SIG-M5 treated with dmso at 0.1 percent for 504 hours (cell line): ENCODE measurements at regions not wholly inside any gene's neighbourhood (a gene's known extent, or its start where the extent isn't known, plus 50 kb on each side); places are given as distances from the start of the nearest gene placed in this dataset.

Experiments used
- DNase-seq: peaks from one replicate; lab custom pipeline; 2025; ENCODE audit not compliant: unreplicated experiment; lab: John Stamatoyannopoulos, UW

DNA sequence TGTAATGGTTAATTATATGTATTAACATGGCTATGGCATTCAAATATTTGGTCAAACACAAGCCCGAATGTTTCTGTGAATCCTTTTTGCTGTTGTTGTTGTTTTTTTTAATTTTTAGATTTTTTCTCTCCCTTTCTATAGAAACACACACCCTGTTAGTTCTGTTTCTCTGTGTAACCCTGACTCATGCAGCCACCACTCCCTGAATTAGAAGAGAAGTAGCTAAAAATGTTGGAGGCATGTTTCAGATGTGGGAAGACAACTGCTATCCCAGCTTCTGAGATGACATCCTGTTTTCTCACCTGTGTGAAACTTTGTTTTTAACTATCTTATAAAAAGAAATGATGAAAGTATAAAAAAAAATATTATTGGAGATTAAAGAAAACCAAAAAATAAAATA lies 219.6 kb upstream of the RGPD4 start:
- no peak for DNase-seq

DNA sequence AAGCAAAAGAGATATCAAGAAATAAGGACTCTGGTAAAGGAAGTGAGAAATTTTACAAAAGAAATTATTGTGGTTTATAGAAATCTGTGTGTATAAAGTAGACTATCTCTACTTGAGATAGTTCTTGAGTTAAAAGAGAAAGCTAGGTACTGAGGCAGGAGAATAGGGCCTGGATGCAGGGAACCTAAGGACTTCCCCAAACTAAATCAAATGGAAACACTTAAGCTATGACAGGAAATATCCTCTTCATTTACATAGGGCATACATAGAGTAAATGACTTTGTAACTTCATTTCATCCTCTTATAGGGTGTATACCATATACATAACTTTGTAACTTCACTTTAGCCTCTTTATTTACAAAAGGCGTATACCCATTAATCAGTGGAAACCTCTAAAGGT lies 219.2 kb upstream of the RGPD4 start:
- no peak for DNase-seq

DNA sequence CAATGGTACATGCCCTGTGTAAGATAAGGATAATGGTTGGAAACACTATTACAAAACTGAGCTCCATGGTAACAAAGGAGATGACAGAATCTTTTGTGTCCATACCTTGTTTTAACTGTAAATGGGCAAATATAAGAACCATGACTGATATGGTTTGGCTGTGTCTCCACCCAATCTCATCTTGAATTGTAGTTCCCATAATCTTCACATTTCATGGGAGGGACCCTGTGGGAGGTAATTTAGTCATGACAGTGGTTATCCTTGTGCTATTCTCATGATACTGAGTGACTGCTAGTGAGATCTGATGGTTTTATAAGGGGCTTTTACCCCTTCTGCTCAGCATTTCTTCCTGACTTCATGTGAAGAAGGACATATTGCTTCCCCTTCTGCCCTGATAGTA lies 211.7 kb upstream of the RGPD4 start:
- DNase-seq: no peak

DNA sequence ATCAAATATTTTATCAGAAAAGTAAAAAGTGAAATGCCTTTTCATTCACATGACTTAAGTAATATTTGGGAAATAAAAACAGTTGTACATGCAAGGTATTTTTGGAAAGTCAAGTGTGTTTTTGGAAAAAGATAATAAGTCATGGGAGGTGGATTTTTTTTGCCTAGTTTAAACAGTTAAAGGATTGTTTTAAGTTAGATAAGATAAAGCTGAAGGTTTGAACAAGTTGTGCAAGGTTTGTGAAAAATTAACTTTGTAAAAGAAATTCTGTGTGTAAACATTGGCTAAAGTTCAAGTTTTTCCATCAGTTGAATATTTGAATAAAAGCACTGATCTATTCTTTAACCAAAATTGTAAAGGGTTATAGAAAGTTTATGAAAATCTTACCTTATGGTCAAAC lies 207.9 kb upstream of the RGPD4 start:
- no peak for DNase-seq

DNA sequence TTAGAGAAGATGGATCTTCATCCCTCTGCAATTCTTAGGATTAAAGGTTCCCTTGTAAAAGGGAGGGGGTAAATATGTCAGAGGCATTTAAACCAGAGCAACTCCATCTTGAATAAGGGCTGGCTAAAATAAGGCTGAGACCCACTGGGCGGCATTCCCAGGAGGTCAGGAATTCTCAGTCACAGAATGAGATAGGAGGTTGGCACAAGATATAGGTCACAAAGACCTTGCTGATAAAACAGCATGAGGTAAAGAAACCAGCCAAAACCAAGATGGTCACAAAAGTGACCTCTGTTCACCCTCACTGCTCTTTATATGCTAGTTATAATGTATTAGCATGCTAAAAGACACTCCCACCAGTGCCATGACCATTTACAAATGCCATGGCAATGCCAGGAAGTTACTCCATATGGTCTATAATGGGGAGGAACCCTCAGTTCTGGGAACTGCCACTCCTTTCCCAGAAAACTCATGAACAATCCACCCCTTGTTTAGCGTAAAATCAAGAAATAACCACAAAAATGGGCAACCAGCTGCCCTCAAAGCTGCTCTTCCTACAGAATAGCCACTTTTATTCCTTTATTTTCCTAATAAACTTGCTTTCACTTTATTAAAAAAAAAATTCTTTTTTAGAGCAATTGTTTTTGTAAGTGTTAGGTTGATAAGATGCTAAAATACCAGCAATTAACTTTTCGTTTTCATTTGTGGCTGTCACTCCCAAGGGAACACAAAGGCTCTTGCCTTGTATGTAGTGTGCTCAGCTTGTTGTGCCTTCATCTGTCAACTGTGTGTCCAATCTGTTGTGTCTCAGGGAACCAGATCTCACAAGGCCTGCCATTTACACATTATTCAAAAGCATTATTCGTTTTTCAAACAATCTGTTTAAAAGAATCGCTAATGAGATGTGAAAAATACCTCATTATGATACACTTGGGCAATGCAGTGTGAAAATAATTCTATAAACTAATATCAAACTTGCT lies 205.2 kb upstream of the RGPD4 start:
- no peak for DNase-seq

DNA sequence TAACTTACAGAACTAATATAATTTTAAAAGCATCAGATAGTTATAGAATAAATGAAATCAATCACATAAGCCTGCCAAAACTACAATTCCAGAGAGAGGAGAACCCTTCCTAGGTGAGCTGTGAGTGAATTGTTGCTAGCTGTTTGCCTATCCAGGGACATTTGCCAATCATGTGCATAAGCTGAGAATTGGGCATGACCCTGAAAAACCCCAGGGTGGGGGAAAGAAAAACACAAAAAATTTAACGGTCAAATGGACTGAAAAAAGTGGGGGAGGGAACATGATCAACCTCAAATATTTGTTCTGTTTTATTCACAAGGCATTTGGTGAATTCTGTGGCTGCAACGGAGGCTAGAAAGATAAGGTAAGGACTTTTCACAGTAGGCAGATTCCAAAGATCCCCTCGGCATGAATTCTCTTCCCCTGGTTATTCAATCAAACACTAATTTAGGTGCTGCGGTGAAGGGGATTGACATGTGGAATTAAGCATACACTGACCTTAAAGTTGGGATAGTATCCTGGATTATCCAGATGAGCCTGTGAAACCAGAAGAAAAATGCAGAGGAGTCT lies 203.9 kb upstream of the RGPD4 start:
- DNase-seq: no peak

DNA sequence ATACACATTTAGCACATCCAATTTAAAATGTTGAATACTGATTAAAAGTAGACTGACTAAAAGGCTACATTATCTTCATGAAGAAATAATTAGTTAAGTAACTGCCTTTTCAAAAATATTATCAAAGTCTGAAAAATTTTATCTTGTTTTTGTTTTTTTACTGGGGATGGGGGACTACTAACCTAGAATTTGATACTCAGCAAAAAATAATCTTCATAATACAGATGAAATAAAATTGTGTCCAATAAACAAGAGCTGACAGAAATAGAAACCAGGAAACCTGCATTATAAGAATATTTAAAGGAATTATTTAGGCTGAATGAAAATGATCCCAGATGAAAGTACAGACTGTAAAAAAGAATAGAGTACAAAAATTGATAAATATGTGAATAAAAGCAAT lies 200.7 kb upstream of the RGPD4 start:
- DNase-seq: no peak

DNA sequence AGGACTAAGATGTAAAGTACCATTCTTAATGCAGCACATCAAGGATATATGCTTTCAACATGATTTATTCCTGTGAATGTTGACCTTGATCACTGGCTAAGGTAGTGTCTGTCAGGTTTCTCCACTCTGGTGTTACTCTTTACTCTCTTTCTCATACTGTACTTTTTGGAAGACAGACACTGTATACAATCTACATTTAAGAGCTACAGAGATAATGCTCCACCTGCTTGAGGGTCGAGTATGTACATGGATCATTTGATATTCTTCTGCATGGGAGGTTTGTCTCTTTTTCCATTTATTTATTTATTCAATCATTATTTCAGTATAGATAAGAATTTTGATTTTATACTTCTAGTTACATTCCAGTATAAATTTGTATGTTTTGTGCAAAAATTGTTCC lies 199.5 kb upstream of the RGPD4 start:
- no peak for DNase-seq

DNA sequence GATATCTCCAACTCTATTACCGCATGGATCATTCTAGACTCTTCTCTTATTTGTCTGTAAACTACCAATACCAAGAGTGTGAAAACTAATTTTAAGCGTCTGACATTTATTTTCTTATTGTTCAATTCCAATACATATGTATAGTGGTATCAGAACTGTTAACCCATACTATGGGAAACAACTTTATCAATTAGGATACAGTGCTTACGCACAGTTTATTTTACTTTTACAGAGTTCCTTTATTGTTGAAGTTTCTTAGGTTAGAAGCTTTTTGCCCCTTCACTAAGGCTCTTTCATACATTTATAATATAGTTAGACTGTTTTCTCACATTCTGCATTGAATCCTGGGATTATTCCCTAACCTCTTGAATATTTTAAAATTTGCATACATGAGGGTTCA lies 198.8 kb upstream of the RGPD4 start:
- no peak for DNase-seq

DNA sequence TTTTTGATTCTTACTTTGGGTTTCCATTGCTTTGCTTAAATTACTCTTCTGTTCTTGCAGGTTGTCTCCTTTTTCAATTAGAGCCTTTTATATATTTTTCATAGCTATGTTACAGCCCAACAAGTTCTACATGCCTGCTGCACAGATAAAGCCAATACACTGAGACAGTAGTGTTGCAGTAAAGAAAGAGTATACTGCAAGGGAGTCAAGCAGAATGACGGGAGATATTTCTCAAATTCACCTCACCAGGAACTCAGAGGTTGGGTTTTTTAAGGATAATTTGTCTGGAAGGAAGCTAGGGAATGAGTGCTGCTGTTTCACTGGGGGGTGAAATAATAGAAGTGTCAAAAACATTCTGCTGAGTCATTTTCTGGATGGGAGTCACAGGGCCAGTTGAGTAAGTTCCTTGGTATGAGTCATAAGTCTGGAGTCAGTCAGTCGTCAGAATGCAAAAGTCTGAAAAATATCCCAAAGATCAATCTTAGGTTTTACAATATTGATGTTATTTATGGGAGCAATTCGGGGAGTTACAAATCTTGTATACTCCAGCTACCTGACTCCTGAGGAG lies 193.0 kb upstream of the RGPD4 start:
- DNase-seq: peak; percentile 39

DNA sequence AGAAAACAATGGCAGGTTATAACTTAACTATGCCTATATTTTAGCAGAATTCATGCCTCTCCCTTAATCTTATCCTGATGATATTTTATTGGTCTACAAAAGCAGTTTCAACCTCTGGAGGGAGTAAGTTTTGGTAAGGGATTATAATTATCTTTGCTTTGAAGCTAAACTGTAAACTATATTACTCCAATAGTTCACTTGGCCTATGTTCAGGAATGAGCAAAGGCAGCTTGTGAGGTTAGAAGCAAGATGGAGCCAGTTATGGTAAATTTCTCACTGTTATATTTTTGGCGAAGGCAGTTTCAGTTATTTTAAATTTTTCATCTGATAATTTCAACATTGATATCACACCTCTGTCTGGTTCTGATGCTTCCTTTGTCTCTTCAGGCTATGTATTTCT lies 192.5 kb upstream of the RGPD4 start:
- no peak for DNase-seq

DNA sequence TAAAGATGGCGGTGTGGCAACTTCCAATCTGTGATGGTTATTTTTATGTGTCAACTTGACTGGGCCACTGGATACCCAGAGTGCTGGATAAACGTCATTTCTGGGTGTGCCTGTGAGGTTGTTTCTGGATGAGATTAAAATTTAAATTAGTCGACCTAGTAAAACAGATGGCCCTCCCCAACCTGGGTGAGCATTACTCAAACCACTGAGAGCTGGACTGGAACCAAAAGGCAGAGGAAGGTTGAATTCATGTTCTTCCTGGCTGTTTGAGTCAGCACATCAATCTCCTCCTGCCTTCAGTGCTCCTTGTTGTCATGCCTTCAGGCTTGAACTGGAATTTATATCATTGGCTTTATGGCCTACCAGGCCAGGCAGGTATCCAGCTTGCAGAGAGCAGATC lies 190.8 kb upstream of the RGPD4 start:
- DNase-seq: no peak

DNA sequence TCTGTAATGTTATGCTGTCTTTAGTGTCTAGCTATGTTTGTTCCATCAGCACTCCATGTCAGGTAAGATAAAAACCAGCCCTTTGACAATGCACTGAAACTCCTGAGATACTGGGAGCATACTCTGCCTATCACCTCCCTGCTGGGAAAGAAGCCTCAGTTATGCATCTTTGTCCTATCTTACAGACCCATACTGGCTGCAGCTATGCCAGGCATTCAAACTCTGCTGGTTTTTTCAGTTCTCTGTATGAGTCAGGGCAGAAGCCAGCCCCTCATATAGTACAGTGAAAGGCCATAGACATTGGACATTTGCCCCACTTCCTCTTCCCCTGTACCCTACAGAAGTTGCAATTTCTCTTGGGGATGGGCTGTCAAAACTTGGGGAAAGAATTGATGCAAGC lies 181.1 kb upstream of the RGPD4 start:
- DNase-seq: no peak

DNA sequence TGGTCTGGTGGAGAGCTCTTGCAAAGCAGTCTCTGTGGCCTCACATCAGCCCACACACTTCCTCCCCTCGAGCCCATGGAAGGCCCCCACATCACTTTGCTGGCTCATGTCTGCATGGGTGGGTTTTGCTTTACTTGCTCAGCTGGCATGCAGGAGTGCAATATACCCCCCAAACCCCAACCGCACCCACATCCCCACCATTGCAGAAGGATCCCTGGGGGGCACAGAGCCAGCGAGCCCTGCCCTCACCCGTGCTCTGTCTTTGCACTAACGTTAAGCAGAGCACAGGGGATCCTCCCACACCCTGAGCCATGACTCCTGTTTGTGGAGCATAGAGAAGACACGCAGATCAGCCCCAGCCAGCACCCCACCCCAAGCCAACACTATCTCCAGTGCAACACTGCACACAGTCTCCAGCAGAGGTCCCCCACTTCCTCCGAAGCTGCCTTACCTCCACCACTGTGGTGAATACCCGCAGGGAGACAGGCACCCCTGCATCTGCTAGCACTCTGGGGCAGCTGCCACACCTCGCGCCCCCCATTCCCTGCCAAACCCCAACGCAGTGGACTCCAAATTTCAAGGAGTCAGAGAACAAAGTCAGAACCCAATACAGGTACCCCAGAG lies 177.8 kb upstream of the RGPD4 start:
- no peak for DNase-seq

DNA sequence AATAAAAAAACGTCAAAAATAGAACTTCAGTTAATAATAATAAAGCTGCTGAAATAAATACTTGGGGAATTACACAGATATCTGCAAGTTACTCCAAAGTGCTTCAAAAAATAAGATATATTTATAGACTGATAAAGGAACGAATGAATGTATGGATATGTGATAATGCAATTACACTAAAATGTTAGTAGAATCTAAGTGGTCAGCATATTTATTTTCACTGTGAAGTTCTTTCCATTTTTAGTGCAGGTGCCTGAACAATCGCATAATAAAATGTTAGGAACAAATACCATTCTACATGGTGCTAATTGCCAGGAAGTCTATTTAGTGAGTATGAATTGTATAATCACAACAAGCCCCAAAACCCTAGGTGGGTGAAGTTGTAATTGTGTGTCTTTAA lies 169.6 kb upstream of the RGPD4 start:
- DNase-seq: no peak

DNA sequence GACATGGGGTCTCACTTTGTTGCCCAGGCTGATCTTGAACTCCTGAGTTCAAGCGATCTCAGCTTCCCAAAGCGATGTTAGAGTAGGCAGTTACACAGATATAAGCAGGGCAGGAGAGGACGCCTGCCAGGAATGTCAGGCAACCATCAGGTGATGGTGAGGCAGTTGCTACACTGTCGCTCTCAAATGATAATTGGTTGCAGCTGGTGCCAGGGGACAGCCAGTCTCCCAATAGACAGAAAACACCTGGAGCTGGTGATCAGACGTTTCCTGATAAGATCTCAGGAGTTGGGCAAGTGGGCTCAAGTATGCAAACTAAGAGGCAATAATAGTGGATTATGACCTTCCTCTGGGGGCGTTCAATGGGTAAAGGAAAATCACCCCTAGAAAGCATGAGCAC lies 163.1 kb upstream of the RGPD4 start:
- DNase-seq: no peak

DNA sequence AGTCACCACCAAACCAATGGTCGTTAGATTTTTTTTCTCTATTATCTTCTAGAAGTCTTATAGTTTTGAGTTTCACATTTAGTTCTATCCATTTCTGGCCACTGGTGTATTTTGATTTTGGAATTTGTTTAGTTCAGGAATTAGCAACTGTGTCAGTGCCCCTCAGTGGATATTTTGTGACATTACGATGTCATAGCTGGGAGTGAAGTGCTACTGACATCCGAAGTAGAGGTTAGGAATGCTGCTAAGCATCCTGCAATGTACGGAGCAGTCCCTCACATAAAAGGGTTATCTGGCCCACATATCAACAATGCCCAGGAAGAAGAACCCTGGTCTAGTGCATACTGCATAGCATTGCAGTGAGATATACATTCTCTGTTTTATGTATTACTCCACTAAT lies 157.4 kb upstream of the RGPD4 start:
- DNase-seq: no peak

DNA sequence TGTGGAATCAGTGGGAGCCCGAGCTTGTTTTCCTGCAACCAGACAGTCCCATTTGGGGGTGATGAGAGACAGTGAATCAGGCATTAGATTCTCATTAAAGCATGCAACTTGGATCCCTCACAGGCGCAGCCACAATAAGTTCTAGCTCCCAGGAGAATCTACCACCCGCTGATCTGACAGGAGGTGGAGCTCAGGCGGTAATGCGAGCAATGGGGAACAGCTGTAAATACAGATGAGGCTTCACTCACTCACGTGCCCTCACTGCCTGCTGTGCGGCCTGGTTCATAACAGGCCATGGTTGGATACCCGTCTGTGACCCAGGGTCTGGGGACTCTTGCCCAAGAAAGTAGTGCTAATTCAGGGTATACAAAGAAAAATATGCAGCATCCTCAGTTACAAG lies 144.8 kb upstream of the RGPD4 start:
- DNase-seq: no peak

DNA sequence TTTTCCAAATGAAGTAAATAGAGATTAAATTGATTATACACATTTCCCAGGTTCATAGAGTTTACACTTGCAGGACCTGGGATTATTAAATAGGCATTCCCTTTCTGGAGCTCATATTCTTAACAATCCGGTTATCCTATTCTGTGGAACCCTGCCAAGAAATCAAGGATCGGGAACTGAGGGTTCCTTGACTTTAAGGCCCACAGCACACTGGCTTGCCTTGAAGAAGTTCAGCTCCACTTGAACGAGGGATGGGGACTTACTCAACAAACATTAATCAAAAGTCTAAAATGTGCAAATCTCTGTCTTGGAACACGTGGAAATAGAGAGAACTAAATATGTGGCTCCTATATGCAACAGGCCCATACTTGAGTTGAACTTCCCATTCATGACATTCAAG lies 142.3 kb upstream of the RGPD4 start:
- DNase-seq: no peak

DNA sequence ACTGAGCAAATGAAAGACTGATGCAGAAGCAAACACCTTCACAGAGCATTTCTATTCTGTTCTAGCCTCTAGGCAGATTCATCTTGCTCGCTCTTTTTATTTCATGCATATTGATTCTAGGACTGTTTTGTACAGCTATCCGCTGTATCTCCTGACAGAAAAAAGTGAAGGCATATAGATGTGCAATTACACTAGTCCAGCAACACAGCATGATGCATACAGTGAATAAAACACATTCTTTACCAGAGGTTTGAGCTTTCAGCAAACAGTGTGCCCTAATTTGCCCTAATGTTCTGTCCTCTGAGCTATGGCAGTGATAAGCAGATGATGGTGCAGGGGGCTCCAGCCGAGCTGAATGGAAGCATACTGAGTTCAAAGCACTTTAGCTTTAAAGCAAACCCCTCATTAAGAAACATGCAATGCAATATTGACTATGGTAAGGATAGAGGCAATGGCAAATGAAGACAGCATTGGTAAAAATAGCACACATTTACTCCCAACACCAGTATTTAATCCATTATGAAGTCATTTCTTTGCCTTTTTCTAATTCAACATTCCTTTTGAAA lies 141.2 kb upstream of the RGPD4 start:
- no peak for DNase-seq

DNA sequence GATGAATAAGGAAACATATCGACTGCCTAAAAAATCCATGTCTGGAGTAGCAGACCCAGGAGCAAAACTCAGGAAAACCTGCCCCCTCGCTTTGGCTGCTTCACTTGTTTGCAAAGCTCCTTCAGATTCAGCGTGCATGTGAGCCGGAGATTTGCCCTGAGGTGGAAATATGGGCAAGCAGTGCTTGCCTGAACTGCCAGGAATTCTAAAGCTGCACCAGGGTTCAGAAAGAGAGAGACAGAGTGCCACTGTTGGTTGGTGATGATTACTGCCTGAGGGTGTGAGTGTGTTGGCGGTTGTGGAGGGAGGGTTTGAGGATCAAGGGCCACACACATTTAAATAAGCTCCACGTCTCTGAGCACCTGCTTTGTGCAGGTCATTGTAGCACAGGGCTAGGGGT lies 139.6 kb upstream of the RGPD4 start:
- no peak for DNase-seq

DNA sequence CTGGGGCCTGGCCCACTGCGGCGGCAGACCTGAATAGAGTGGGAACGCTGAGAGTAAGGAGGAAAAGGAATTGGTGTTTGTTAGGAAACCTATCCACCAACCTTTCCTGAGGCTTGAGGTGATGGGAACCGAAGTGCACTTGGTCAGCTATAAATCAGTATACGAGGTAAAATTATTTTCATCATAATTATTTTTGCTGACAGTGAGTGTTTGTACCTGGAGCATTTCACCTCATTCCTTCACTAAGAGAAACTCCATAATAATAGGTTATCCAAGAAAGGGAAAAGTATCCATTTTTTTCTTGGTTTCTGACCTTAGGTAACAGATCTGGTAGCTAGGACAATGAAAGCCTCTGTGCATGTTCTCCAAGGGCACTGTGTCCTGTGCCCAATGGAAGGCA lies 138.6 kb upstream of the RGPD4 start:
- DNase-seq: no peak
